ENCODE measurements at regions not wholly inside any gene's neighbourhood (a gene's known extent, or its start where the extent isn't known, plus 50 kb on each side); places are given as distances from the start of the nearest gene placed in this dataset.
"Not testable (repeated sequence)": the region's sequence is repeated elsewhere in the genome, so short reads cannot be mapped to it uniquely, and the experiment has no call there.

GRCh38 chr6:11847515-11848345, 69.1 kb upstream of the ADTRP start:
- no peak for DNase-seq (ENCODE audit: low read depth)

DNA sequence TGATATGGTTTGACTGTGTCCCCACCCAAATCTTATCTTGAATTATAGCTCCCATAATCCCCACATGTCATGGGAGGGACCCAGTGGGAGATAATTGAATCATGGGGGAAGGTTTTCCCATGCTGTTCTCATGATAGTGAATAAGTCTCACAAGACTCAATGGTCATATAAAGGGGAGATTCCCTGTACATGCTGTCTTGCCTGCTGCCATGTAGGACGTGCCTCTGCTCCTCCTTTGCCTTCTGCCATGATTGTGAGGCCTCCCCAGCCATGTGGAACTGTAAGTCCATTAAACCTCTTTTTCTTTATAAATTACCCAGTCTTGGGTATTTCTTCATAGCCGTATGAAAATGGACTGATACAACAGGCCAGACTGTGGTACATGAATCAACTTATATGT, 68.5 kb upstream of the ADTRP start:
- not testable (repeated sequence) for DNase-seq (ENCODE audit: low read depth)

DNA sequence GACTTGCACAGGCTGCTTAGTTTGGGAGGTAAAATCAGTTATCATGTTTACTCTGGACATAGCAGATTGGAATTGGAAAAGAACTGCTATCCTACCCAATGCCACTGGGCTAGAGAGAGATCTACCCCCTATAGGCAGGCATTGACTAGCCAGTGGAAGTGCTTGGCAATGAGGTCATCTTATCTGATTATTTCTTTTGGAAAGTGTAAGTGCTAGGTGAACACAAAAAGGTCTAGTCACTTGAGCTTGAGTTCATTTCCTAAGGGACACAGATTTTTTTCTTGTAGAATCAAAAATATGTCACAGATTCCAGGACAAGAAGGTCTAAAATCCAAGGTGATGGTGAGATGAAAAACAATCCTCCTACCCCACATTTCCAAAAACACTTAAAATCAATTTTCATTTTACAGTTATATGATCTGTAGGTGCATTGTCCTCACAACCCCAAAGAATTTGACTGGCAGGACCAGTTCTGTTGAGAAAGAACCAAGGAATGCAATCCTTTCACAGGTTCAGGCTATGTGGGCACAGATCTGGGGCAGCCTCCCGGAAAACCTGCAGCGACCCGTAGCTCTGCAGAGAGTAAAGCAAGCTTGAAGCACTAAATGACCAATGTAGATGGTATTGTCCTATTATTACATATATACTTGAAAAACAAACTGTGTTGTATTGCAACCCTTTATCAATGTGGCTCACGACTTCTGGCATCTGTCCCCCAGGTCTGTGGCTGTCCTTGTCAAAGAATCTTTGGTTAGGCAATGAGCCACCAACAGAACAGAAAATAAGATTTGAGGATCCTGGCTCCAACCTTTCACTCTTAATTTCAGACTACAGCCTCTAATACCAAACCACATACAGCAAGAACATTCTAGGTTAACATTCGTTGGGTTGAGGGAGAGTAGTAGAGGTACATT, 67.3 kb upstream of the ADTRP start:
- no peak for DNase-seq (ENCODE audit: low read depth)

DNA sequence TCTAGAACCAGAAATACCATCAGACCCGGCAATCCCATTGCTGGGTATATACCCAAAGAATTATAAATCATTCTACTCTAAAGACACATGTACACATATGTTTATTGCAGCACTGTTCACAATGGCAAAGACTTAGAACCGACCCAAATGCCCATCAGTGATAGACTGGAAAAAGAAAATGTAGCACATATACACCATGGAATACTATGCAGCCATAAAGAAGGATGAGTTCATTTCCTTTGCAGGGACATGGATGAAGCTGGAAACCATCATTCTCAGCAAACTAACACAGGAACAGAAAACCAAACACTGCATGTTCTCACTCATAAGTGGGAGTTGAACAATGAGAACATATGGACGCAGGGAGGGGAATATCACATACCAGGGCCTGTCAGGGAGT, 64.2 kb upstream of the ADTRP start:
- not testable (repeated sequence) for DNase-seq (ENCODE audit: low read depth)

DNA sequence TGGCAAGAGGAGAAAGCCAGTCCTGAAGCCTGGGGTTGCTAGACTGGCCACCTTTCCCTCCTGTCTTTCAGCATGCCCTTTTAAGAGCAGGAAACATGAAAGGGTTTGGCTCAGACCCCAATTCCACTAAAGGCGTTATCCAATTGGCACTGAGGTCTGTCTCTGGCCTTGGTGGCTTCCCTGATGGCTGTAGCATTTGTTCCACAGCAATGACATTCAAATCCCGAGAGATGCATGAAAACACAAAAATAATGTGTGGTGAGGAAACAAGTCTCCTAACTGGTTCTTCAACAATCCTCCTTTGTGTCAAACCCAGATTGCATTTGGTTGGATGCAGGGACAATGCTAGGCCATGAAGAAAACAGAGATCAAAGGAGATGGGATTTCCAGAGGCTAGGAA, 56.5 kb upstream of the ADTRP start:
- no peak for DNase-seq (ENCODE audit: low read depth)

DNA sequence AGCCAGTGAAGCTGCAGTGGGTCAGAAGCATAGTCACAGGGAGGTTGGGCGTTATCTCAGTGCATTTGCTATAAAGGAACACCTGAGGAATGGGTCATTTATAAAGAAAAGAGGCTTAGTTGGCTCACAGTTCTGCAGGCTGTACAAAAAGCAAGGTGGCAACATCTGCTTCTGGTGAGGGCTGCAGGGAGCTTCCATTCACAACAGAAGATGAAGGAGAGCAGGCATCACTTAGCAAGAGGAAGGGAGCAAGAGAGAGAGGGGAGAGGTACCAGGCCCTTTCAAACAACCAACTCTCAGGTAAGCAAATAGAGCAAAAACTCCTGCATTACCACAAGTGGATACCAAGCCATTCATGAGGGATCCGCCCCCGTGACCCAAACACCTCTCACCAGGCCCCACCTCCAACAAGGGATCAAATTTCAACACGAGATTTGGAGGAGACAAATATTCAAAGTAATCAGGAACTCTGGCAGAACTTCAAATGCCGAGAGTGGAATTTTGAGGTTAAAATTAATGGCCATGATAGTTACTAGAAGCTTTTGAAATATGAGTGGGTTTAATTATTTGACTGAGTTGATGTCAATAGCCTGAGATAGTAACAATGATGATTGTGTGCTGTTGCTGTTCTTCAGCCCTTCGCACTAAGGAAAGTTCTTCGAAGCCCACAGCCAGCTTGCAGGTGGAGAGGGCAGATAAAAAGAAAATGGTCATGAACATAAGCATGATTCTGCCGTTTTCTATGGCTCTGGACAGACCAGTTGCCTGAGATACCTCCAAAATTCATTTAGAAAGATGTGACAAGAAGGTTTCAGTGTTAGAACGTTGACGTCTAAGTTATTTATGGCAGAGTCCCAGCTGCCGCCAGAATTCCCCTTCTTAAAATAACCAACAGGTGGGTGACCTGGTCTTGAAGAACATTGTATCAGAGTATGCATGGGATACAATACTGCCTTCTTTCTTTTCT, 55.3 kb upstream of the ADTRP start:
- no peak for DNase-seq (ENCODE audit: low read depth)

DNA sequence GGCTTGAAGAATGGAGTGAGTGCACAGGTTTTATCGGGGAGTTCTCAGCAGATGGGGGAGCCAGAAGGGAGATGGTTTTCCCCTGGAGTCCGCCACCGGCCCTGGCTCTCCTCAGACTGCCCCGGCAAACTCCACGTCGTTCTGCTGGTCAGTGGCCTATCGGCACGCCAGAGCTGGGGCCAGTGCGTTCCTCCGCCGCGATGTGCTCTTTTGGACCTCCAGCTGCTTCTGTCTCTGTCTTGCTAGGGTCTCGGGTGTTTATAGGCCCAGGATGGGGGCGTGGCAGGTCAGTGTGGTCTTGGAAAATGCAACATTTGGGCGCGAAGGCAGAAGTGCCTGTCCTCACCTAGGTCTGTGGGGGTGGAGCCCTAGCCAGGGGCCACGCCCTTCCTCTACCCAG, 53.0 kb upstream of the ADTRP start:
- DNase-seq (ENCODE audit: low read depth) = no peak

DNA sequence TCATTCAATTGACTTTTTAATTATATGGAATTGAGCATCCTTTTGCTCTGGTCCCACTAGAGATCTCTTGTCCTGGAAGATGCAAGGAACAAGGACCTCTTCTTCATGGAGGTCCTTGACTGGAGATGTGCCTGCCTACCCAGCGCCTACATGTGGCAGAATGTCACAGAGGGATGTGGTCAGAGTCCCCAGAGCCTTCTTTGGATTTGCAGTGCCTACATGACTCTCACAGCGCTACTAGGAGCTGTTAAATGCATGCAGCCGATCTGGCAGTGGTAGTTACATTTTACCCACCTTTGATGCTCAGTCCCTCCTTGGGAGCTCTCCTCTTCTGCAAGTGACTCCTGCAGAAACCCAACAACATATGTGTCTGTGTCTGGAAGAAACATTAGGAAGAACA, 51.9 kb upstream of the ADTRP start:
- no peak for DNase-seq (ENCODE audit: low read depth)

DNA sequence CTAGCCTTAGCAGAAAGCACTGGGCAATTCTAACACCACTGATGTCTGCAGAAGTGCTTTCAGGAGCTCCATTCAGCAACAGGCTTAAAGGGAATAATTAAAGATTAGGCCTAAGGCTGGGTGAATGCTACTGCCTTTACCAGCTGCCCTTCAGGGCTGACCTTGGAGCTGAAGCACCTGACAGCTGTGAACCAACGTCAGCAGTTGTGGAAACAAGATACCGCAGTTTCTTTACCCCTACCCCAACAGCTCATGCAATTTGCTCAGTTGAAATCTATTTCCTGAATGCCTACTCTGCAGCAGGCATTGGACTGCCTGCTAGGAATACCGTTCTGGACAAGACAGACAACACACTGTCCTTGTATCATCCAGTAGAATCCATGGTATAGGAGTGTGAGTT, 51.5 kb upstream of the ADTRP start:
- no peak for DNase-seq (ENCODE audit: low read depth)

- DNase-seq (ENCODE audit: low read depth) = peak; percentile 32
Observed at GRCh38 chr6:11828262-11828870, 49.8 kb upstream of the ADTRP start.
